ENCODE measurements at regions not wholly inside any gene's neighbourhood (a gene's known extent, or its start where the extent isn't known, plus 50 kb on each side); places are given as distances from the start of the nearest gene placed in this dataset.

DNA sequence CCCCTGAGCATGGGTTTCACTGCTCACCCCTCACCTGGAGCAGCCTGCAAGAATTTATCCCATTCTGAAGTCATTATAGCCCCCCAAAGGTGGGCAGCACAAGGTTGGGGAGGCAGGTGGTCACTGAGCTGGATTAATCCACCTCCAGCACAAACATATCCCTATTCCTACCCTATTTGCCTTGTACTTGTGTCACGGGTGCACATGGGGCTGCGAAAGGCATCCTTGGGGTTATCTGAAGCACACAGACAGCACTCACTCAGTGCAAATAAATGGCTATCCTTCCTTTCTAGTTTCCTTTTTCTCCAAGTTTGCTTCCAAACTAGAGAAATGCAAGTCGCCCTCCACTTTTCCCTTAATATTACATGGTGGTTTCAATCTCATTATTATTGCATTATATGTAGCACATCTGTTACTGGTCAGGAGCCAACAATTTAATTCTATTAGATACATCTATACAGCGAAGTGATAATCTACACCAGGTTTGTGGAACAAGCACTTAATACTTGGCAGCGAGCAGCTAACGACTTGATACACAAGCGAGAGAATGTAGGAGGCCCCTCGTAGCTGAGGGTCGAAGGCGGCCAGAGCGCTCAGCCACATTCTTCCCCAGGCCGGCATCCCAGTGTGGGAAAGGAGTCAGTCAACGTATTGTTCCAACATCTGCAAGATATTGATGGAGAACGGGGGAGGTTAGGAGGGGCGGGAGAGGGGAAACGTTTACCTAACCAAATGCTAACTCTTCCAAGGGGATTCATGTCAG, 121.3 kb upstream of the HABP2 start:
- POLR2A ChIA-PET, result no interaction called here
- RAD21 ChIA-PET (ENCODE audit: low non-redundant PET in 1 of 2, low total read pairs in 2 of 2, uncharacterized antibody in 2 of 2, unreplicated experiment in 2 of 2), result no interaction called here
- ATAC-seq (no peak), DNase-seq (ENCODE audit: low read depth, low spot score) (no peak)
- no TSS peak for BruUV-seq (replicated peaks)
- H3K79me2 ChIP-seq (ENCODE audit: insufficient read depth, low read length), result no peaks in the 10 kb centered on the region
- no peak overlapping the region for H3K27ac ChIP-seq (ENCODE audit: low read depth, low read length)
- no peaks in the 10 kb centered on the region for H3K36me3 ChIP-seq (ENCODE audit: control insufficient read depth in 1 of 2, insufficient read depth in 2 of 2, low read length in 2 of 2)
- H3K9me2 ChIP-seq (ENCODE audit: insufficient read depth), result no peaks in the 10 kb centered on the region
- no peaks in the 10 kb centered on the region for H4K20me1 ChIP-seq (ENCODE audit: insufficient read depth)
- no peaks in the 10 kb centered on the region for H3K4me1 ChIP-seq (ENCODE audit: control insufficient read depth in 1 of 2, insufficient read depth in 2 of 2, low read length in 2 of 2)
- no peak overlapping the region for H2AFZ ChIP-seq (ENCODE audit: low read depth, low read length, poor library complexity, severe bottlenecking)
- H3K4me2 ChIP-seq (ENCODE audit: low read length), result no peak overlapping the region
- H3K4me3 ChIP-seq (replicated peaks in 1 of 2; ENCODE audit: low read depth in 1 of 2, low read length in 2 of 2), result no peak overlapping the region
- H3K9ac ChIP-seq (ENCODE audit: low read length), result no peak overlapping the region
- peaks cover 7% of the 10 kb centered on the region; the same call in 1 of the 2 replicates for H3K27me3 ChIP-seq (ENCODE audit: insufficient read depth, low read length)
- intact Hi-C loops (cut with micrococcal nuclease), result no loop called here
- no peaks in the 10 kb centered on the region; a peak in 1 of 4 replicates for H3K9me3 ChIP-seq (ENCODE audit: control insufficient read depth in 1 of 2, insufficient read depth in 1 of 2, low read depth in 1 of 2, low read length in 2 of 2)
- TF ChIP-seq CBX3 (IDR thresholded peaks at IDR 0.05; ENCODE audit: low read depth) (no peak), POLR2A (IDR thresholded peaks at IDR 0.05; ENCODE audit: borderline replicate concordance, extremely low read depth, insufficient read depth, insufficient read length) (no peak), EZH2phosphoT487 (IDR thresholded peaks at IDR 0.05; ENCODE audit: borderline replicate concordance) (no peak), ELF1 (IDR thresholded peaks at IDR 0.05; ENCODE audit: borderline replicate concordance, low read depth) (no peak), POLR2AphosphoS5 (IDR thresholded peaks at IDR 0.05; ENCODE audit: low read depth, low read length) (no peak), JUND (IDR thresholded peaks at IDR 0.05) (no peak), EZH2 (IDR thresholded peaks at IDR 0.05) (no peak), ZFX (IDR thresholded peaks at IDR 0.05) (no peak), SRF (IDR thresholded peaks at IDR 0.05; ENCODE audit: low read depth) (no peak), ZNF274 (IDR thresholded peaks at IDR 0.05; ENCODE audit: low read depth, low read length) (no peak), EGR1 (IDR thresholded peaks at IDR 0.05; ENCODE audit: low read depth) (no peak), FOSL1 (IDR thresholded peaks at IDR 0.05; ENCODE audit: low read depth) (no peak)
- TF ChIP-seq, protein P1, sequence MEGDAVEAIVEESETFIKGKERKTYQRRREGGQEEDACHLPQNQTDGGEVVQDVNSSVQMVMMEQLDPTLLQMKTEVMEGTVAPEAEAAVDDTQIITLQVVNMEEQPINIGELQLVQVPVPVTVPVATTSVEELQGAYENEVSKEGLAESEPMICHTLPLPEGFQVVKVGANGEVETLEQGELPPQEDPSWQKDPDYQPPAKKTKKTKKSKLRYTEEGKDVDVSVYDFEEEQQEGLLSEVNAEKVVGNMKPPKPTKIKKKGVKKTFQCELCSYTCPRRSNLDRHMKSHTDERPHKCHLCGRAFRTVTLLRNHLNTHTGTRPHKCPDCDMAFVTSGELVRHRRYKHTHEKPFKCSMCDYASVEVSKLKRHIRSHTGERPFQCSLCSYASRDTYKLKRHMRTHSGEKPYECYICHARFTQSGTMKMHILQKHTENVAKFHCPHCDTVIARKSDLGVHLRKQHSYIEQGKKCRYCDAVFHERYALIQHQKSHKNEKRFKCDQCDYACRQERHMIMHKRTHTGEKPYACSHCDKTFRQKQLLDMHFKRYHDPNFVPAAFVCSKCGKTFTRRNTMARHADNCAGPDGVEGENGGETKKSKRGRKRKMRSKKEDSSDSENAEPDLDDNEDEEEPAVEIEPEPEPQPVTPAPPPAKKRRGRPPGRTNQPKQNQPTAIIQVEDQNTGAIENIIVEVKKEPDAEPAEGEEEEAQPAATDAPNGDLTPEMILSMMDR (IDR thresholded peaks at IDR 0.05 in 2 of 3, conservative IDR thresholded peaks at IDR 0.05 in 1 of 3; ENCODE audit: borderline replicate concordance in 1 of 3, insufficient read depth in 1 of 3, low read depth in 2 of 3, low read length in 2 of 3), result no peak
- TF ChIP-seq, protein P2, sequence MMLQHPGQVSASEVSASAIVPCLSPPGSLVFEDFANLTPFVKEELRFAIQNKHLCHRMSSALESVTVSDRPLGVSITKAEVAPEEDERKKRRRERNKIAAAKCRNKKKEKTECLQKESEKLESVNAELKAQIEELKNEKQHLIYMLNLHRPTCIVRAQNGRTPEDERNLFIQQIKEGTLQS (IDR thresholded peaks at IDR 0.05), result no peak
- TF ChIP-seq, protein P3, sequence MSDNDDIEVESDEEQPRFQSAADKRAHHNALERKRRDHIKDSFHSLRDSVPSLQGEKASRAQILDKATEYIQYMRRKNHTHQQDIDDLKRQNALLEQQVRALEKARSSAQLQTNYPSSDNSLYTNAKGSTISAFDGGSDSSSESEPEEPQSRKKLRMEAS (IDR thresholded peaks at IDR 0.05), result no peak
- CTCF ChIA-PET, result no interaction called here
